Activated T-helper 1 cell treated with anti-CD3 and anti-CD28 coated beads, Interleukin-12 subunit alpha, Interleukin-12 subunit beta, Interleukin-2, Interleukin-4 antibody, amounts not matched to agents 30 ng/mL and 10 ng/mL and 1 ng/mL, durations not matched to agents 14 hours and 24 hours and 36 hours (primary cell): ENCODE measurements at regions not wholly inside any gene's neighbourhood (a gene's known extent, or its start where the extent isn't known, plus 50 kb on each side); places are given as distances from the start of the nearest gene placed in this dataset.

Source experiments
- DNase-seq: peaks from one replicate; pipeline ENCODE4 v3.0.0; 2021; ENCODE audit warnings: low spot score
- H3K27ac Mint-ChIP-seq: one replicate; pipeline ENCODE4 v1.8.0; 2021; ENCODE audit warnings: mild to moderate bottlenecking, mixed read lengths
- H3K27me3 Mint-ChIP-seq: one replicate; pipeline ENCODE4 v1.8.0; 2022; ENCODE audit warnings: mild to moderate bottlenecking, moderate library complexity, mixed read lengths; ENCODE audit not compliant: insufficient read depth
- H3K36me3 Mint-ChIP-seq: one replicate; pipeline ENCODE4 v1.8.0; 2021; ENCODE audit warnings: low read depth, mixed read lengths
- H3K4me1 Mint-ChIP-seq: one replicate; pipeline ENCODE4 v1.8.0; 2021; ENCODE audit warnings: low read depth, mixed read lengths
- H3K4me3 Mint-ChIP-seq: one replicate; pipeline ENCODE4 v1.8.0; 2021; ENCODE audit warnings: mild to moderate bottlenecking, moderate library complexity, mixed read lengths
- H3K9me3 Mint-ChIP-seq: one replicate; pipeline ENCODE4 v1.8.0; 2021; ENCODE audit warnings: mixed read lengths
- intact Hi-C: fragments of 100-400 bp; cut with micrococcal nuclease; formaldehyde crosslinking; loops from one replicate; pipeline ENCODE4 v1.15.1; 2024

DNA sequence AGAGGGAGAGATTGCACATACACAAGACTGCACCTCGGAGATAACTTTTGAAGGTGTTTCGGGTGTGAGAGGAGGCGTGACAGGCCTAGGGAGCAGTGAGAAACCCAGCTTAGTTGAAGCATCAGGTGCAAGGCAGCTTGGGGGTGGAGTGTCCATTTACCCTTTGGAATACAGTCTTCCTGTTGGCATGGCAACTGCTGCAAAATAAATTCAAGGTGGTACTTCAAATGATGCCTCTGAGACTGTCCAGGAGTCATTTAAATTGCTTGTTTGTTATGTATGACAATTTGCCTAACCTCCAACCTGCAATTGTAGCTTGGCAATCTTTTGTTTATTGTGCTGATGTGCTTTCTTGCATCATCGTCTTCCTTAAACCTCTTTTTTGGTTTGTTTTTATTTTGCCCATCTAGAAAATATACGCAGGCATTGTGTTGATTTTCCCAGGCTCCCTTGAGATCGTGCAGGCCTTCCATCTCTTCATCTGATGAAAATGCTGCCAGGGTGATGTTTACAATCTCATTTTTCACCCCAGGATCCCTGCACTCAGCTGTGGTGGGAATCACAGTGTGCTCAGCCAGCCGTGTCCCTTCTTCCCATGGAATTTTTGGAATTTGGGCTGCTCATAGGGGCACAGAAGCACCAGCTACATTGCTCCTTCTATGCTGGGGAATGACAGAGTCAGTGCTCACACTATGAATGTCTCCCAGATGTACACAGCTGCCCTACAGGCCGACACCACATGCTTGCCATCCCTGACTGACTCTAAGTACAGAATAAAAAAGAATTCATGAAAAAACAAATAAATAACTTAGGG lies 583.1 kb upstream of the CFAP20DC start:
- intact Hi-C loops, result no loop called here
- no peak for DNase-seq
- H3K9me3 Mint-ChIP-seq, result peaks cover 4% of the 10 kb centered on the region
- no peak overlapping the region for H3K4me3 Mint-ChIP-seq
- H3K36me3 Mint-ChIP-seq, result no peaks in the 10 kb centered on the region
- no peaks in the 10 kb centered on the region for H3K4me1 Mint-ChIP-seq
- H3K27ac Mint-ChIP-seq, result no peak overlapping the region
- H3K27me3 Mint-ChIP-seq, result no peaks in the 10 kb centered on the region

DNA sequence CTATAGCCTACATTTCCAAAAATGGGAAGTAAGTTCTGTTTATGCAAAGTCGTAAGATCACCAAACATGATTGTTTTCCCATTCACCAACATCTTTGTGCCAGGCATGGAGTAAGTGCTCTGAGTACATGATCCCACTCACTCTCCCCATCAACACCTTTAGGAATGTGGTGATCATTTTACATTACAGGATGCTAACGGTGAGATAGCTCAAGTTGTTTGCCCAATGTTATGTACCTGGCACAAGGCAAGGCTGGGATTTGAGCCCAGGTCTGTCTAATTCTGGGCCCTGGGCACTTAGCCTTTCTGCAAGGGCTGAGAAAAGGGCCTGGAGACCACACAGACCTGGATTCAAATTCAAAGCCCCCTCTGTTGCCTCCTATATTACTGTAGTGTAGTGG lies 581.7 kb upstream of the CFAP20DC start:
- H3K4me1 Mint-ChIP-seq, result no peaks in the 10 kb centered on the region
- H3K27ac Mint-ChIP-seq, result no peak overlapping the region
- H3K9me3 Mint-ChIP-seq, result peaks cover 4% of the 10 kb centered on the region
- H3K4me3 Mint-ChIP-seq, result no peak overlapping the region
- intact Hi-C loops, result no loop called here
- H3K27me3 Mint-ChIP-seq, result no peaks in the 10 kb centered on the region
- DNase-seq, result no peak
- H3K36me3 Mint-ChIP-seq, result no peaks in the 10 kb centered on the region

DNA sequence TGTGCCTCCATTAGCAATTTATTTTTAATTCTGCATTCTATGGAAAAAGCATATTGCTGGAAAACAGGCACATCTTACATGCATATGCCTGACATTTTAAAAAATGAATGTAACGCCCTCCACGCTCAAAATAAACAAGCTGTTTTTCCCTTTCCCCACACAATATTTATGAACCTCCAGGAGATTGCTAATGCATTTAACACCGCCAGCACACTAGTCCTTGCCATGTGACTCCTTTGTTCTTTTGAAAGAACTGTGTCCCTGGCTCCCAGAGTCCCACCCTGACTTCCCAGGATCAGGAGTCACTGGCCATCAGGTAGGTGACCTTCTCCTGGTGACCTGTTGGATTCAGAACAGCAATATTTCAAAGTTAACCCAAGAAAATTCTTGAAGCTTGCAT lies 571.2 kb upstream of the CFAP20DC start:
- Mint-ChIP-seq H3K36me3 (no peaks in the 10 kb centered on the region), H3K27ac (no peak overlapping the region), H3K9me3 (peaks cover 24% of the 10 kb centered on the region), H3K4me1 (no peaks in the 10 kb centered on the region), H3K4me3 (no peak overlapping the region), H3K27me3 (peaks cover 5% of the 10 kb centered on the region)
- DNase-seq, result no peak
- intact Hi-C loops, result no loop called here

DNA sequence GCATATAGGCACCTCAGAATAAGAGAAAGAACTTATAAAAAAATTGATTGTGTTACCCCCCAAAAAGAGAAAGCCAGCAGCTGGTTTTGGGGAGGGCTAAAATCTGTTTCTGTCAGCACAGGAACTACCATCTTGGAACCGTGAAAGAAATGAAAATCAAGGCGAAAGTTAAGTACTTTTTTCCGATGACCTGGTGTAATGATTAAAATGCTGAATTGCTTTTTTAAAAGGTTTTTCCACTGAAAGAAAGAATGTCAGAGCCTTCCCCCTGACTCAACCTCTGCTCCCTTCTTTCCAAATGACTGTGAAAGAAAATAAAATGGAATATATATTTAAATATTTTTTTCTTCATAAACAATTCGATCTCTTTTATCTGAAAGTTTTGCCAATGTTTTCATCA lies 570.5 kb upstream of the CFAP20DC start:
- Mint-ChIP-seq H3K4me1 (no peaks in the 10 kb centered on the region), H3K36me3 (no peaks in the 10 kb centered on the region), H3K4me3 (no peak overlapping the region), H3K27me3 (peaks cover 5% of the 10 kb centered on the region), H3K9me3 (peaks cover 24% of the 10 kb centered on the region), H3K27ac (no peak overlapping the region)
- intact Hi-C loops, result no loop called here
- no peak for DNase-seq

DNA sequence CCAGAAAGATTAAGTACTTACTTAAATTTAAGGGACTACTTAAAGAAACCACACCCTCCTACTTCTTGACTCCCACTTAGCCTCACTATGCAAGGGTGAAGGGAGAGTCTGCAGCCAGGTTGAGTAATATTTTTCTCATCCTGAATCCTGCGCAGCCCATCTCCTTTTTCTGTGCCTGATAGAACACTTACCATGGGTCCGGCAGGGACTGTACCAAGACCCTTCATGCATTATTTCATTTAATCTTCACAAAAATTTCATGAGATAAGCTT lies 562.6 kb upstream of the CFAP20DC start:
- H3K4me3 Mint-ChIP-seq, result no peak overlapping the region
- peaks cover 7% of the 10 kb centered on the region for H3K9me3 Mint-ChIP-seq
- H3K27me3 Mint-ChIP-seq, result peaks cover 2% of the 10 kb centered on the region
- no peaks in the 10 kb centered on the region for H3K36me3 Mint-ChIP-seq
- no peaks in the 10 kb centered on the region for H3K4me1 Mint-ChIP-seq
- intact Hi-C loops, result no loop called here
- no peak overlapping the region for H3K27ac Mint-ChIP-seq
- no peak for DNase-seq

DNA sequence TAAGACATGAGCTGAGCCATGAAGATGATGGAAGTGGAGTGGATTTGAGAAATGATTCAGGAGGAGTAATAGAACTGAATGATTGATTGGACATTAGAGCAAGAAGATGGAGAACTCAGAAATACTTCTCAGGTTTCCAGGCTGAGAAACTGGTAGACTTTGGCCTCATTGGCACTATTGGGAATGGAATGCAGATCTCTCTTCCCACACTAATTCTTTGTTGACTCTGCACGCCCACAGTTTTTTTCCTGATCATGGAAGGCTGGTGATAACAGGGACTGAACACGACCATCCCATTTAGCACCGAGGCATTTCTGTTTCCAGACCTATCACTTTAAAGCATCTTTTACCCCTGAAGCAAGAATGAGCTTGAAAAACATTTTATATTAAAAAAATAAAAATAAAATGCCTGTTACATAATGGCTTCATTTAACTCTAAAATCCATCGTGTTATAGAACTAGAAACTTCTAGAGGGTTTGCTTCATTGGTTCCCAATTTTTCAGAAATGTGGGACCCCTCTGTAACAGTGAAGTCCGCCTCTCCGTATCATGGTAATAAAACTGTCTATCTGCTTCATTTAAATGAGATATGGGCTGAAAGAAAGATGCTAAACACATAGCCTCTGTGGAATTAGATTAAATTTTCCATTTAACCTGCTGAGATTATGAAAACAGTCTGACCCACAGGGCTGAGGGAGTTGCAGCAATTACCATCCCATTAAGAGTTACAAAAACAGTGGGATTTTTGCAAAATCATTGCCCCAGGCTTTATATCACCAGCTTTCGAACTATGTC lies 562.0 kb upstream of the CFAP20DC start:
- Mint-ChIP-seq H3K27ac (no peak overlapping the region), H3K27me3 (peaks cover 2% of the 10 kb centered on the region), H3K4me1 (no peaks in the 10 kb centered on the region), H3K4me3 (no peak overlapping the region), H3K36me3 (no peaks in the 10 kb centered on the region), H3K9me3 (peaks cover 7% of the 10 kb centered on the region)
- DNase-seq, result no peak
- intact Hi-C loops, result no loop called here

DNA sequence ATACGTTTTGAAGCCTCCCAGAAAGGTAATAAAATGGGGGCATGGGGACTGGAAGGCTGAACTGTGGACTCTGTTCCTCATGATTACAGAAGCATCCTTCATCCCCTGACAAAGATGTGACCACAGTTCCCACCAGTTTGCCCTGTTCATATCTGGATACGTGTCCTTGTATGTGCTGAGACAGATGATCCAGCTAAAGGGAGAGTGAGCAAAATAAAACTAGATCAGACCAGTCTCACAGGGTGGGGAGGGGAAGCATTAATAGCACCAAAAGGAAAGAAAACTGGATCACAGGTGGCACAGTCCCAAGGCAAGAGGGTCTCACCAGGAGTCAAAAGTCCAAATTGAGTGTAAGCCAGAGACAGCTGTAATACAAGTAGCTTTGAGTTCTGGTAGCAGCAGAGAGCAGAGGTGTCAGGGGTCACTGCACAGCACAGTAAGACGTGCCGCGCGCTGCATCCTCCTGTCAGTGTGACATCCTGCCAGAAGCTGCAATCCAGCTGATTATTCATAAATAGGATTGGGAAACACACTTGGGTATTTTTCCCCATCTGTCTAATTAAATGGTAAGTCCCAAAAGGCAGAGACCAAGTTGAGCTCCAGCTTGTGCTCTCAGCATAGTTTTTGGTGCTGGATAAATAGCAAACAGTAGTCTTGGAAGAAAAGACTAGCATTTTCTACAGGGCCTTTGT lies 560.0 kb upstream of the CFAP20DC start:
- Mint-ChIP-seq H3K27me3 (peaks cover 2% of the 10 kb centered on the region), H3K27ac (no peak overlapping the region), H3K36me3 (no peaks in the 10 kb centered on the region), H3K4me3 (no peak overlapping the region), H3K9me3 (peaks cover under 1% of the 10 kb centered on the region), H3K4me1 (no peaks in the 10 kb centered on the region)
- intact Hi-C loops, result no loop called here
- DNase-seq, result no peak

DNA sequence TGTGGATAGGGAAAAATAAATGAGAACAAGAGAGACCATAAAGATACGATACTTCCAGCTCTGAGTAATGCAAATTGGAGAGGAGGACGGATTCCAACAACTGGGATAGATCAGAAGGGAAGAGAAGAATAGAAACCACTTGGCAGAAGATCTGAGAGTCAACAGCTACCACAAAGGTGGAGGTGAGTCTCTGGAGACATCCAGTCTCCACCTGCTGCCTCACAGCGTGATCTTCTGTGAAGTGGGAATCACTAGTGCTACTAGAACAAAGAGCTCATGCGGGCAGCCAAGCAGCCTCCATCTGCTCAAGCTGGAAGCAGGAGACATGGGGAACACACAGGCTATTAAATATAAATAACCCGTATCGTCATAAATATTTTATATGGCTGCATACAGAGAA lies 558.5 kb upstream of the CFAP20DC start:
- no peaks in the 10 kb centered on the region for H3K4me1 Mint-ChIP-seq
- no peak overlapping the region for H3K4me3 Mint-ChIP-seq
- intact Hi-C loops, result no loop called here
- H3K9me3 Mint-ChIP-seq, result no peaks in the 10 kb centered on the region
- no peak for DNase-seq
- peaks cover 2% of the 10 kb centered on the region for H3K27me3 Mint-ChIP-seq
- H3K27ac Mint-ChIP-seq, result no peak overlapping the region
- H3K36me3 Mint-ChIP-seq, result no peaks in the 10 kb centered on the region

DNA sequence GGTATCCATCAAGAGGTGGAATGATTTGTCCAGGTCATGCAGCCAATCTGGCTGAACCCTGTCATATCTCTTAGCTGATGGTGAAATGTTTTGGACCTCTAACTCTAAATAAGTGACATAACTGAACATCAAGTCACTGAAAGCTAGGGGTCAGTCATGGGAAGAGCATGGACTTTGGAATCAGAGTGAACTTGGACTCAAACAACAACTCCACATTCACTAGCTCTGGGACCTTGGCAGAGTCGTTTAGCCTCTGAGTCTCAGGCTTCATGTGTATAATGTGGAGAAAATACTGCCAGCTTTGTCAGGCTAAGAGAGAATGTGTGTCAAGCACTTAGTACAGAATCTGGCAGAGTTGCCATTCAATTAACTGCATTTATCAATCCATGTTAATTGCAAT lies 557.8 kb upstream of the CFAP20DC start:
- Mint-ChIP-seq H3K9me3 (no peaks in the 10 kb centered on the region), H3K36me3 (no peaks in the 10 kb centered on the region), H3K27me3 (peaks cover 2% of the 10 kb centered on the region), H3K4me3 (no peak overlapping the region), H3K4me1 (no peaks in the 10 kb centered on the region), H3K27ac (no peak overlapping the region)
- intact Hi-C loops, result no loop called here
- DNase-seq, result no peak

DNA sequence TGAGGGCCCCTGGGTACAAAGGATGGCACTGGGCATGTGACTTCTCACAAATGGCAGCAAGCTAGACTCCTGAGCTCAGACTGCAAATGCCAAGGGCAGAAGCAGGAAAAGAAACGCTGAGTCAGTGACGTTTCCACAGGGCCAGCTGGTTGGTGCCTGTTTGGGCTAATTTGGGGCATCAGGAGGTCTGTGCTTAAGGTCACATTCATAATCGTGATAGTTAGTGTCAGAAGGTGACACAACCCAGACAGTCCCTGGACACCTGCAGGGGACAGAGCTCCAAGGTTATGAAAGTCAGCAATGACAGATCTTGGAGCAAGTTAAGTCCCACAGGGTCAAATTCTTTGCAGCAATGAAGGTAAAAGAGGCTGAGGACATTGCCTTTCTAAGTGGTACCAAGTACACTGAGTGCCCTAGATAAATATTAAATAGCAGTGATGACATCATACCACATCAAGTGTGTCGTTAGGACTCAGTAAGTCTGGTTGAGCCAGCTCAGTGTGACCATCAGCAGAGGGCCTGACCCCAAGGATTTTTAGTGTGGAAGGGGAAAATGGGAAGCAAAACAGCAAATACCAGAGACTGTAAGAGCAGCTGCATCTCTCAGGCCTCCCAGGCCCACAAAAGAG lies 556.9 kb upstream of the CFAP20DC start:
- H3K9me3 Mint-ChIP-seq, result no peaks in the 10 kb centered on the region
- intact Hi-C loops, result no loop called here
- no peaks in the 10 kb centered on the region for H3K36me3 Mint-ChIP-seq
- no peak for DNase-seq
- no peak overlapping the region for H3K27ac Mint-ChIP-seq
- H3K4me3 Mint-ChIP-seq, result no peak overlapping the region
- no peaks in the 10 kb centered on the region for H3K4me1 Mint-ChIP-seq
- H3K27me3 Mint-ChIP-seq, result peaks cover 2% of the 10 kb centered on the region

DNA sequence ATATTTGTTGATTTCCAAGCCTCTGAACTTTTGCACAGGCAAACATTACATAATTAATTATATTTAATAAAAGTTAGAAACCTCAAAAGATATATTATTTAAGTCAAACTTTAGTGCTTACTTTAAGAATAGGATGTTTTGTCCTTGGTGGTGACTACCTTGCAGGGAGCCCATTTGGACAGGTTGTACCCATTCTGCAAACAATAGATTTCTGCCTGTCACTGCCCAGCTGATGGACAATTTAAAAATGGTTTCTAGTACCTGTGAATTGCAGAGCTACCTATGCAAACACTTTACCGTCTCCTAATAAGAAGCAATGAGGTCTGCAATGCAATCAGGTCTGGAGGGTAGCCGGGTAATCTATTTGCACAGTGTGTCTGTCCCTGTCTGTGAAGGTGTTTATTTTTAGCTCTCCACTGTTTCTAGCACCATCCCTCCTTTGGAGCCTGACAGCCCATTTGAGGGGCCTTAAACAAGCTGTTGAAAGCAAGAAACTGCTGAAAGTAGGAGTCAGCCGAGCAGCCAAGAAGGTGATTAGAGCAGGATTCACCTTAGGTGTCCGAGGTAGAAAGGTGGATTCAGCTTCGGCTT lies 556.2 kb upstream of the CFAP20DC start:
- H3K4me3 Mint-ChIP-seq, result no peak overlapping the region
- H3K4me1 Mint-ChIP-seq, result no peaks in the 10 kb centered on the region
- no peaks in the 10 kb centered on the region for H3K36me3 Mint-ChIP-seq
- DNase-seq, result no peak
- H3K27ac Mint-ChIP-seq, result no peak overlapping the region
- no peaks in the 10 kb centered on the region for H3K9me3 Mint-ChIP-seq
- intact Hi-C loops, result no loop called here
- H3K27me3 Mint-ChIP-seq, result peaks cover 2% of the 10 kb centered on the region

DNA sequence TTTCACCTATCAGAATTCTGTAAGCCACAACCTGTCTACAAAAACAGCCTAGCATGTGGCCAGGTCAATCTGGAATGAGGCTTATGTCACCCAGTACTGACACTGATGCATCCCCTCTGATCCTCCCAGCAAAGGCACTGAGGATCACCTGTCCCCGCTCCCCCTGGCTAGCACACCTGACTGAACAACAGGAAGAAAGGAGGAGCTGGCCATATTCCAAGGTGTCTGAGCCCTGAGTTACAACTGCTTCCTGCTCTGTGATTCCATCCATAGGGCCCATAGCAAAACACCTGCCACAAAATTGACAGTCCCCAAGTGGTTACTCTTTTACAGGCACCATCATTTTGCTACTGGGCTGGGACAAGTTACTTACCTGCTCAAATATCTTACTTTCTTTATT lies 555.5 kb upstream of the CFAP20DC start:
- DNase-seq, result no peak
- Mint-ChIP-seq H3K9me3 (no peaks in the 10 kb centered on the region), H3K4me3 (no peak overlapping the region), H3K4me1 (no peaks in the 10 kb centered on the region), H3K36me3 (no peaks in the 10 kb centered on the region), H3K27me3 (peaks cover 2% of the 10 kb centered on the region), H3K27ac (no peak overlapping the region)
- intact Hi-C loops, result no loop called here

DNA sequence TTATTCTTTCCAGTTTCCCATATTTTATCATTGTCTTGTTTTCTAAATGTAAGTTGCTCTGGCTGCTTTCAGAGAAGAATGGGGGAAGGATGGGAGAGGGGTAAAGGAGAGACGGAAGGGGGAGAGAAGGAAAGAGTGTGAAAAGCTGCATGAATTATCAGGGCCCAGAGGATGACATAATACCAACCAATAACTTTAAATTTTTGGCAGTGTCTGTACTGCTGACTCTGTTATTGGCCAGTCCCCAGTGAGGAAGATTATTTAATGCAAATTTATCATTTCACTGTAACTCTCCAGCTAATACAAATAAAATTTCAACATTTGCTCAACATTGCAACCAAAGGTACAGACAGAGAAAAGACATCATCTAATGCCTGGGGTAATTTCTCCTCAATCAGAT lies 551.7 kb upstream of the CFAP20DC start:
- Mint-ChIP-seq H3K27me3 (no peaks in the 10 kb centered on the region), H3K4me3 (no peak overlapping the region), H3K36me3 (no peaks in the 10 kb centered on the region), H3K27ac (no peak overlapping the region), H3K9me3 (peaks cover 8% of the 10 kb centered on the region), H3K4me1 (no peaks in the 10 kb centered on the region)
- DNase-seq, result no peak
- intact Hi-C loops, result no loop called here
